HG03039 (cell line): ENCODE measurements at regions not wholly inside any gene's neighbourhood (a gene's known extent, or its start where the extent isn't known, plus 50 kb on each side); places are given as distances from the start of the nearest gene placed in this dataset.

Experiments
- ATAC-seq: cut with Tn5 transposase; IDR thresholded peaks from one replicate; pipeline ENCODE4 v1.9.1; 2021; ENCODE audit warnings: mild to moderate bottlenecking, moderate library complexity; ENCODE audit not compliant: unreplicated experiment

- no peak for ATAC-seq
These were observed 227.5 kb upstream of the STARD13 start for GRCh38 chr13:33512880-33513554.

DNA sequence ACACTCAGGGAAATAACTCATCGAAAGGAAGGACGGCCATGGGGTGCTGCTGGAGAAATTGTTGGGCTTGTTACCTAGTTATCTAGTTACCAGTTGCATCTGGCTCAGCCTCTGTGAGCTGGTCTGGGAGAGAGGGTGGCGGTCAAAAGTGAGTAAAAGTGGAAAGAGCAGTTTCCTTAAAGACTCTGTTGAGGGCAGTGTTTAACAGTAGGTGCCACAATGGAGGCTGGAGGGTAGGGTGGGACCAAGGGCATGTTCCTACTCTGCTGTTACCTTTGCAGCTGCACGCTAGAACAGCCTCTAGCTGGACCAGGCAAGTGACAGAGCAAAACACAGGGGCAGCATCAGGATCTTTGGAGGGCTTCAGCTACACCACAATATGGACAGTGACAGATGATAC lies 228.8 kb upstream of the STARD13 start:
- ATAC-seq, result no peak

DNA sequence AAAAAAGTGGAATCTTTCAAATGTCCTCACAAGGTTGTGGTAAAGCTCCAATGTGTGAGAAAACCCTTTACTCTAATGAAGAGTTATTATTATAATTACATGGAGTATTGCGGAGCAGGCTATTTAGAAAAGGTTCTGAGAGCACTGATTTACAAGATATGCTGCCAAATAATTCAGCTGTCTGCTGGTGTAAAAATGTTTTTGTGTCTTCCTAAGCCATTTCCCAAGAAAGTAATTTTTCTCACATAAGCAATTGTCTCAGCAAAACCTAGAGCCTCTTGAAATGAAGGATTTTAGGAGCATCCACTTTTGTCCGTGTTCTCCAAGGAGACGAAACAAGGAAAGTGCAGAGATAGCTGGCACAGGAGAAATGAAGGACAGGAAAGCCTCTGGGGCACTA lies 229.6 kb upstream of the STARD13 start:
- no peak for ATAC-seq

GRCh38 chr13:33518452-33518851 lies 232.9 kb upstream of the STARD13 start:
- no peak for ATAC-seq

DNA sequence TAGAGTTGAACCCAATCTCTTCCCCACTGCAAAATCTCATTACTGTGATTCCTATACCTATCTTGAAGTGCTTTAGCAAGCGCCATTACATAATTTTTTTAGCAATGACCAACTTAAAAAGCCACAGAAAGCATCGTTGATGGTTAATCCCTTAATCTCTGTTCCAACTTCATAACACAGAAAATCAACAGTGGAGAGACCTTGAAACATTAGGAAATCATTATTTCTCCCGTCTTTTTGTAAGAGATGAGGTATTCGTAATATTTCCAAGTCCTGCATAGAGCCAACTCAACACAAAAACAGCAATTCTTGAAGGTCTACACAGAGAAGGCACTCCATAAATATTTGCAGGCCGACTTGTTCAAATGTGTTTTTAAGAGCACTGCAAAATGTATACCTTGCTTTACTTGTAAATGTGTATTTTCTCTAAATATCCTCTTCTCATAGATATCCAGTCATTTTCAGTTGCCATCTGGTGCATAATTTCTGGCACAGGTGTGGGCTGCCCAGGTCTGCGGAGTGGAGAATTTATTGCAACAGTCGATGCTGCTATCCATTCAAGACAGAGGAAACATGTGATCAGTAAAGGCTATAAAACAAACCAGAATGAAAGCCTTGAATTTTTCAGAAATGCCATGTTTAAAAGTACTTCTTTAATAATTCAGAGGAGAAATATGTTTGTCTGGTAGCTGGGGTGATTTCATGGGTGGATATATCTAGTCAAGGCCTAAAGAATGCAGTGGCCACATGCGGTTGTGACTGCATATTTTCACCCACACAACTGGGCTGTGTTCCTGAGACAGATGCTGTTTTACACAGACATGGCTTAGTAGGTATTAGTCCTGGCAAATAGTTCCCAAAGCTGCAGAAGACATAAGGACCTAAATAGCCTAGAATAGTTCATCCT lies 234.3 kb upstream of the STARD13 start:
- no peak for ATAC-seq

GRCh38 chr13:33520468-33520839 lies 234.9 kb upstream of the STARD13 start:
- ATAC-seq, result no peak

- ATAC-seq, result no peak
These were observed 238.5 kb upstream of the STARD13 start for GRCh38 chr13:33524086-33524485.

GRCh38 chr13:33525763-33526162 lies 240.2 kb upstream of the STARD13 start:
- ATAC-seq, result no peak

- no peak for ATAC-seq
These were observed 241.2 kb upstream of the STARD13 start for GRCh38 chr13:33526718-33527117.

- ATAC-seq, result no peak
These were observed 243.3 kb upstream of the STARD13 start for GRCh38 chr13:33528896-33529295.

- no peak for ATAC-seq
These were observed 245.9 kb upstream of the STARD13 start for GRCh38 chr13:33531484-33531883.

- ATAC-seq, result no peak
These were observed 249.5 kb upstream of the STARD13 start for GRCh38 chr13:33535061-33535460.

DNA sequence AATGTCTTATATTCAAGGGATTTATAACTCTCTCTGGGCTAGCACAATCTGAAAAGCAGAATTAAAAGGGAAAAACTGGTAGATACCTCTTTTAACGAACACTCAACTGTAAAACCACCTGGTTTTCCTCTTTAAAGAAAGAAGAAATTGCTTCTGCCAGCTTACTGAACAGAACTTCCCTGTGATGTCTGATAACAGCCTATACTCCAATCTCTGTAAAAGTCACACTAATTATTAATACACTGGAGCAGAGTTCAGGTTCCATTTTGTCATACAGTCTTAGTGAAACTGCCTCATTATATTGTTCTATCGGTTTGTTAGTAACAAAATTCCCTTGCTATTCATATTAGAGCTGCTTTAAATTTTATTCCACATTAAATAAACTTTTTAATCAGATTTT lies 251.0 kb upstream of the STARD13 start:
- ATAC-seq, result no peak

- ATAC-seq, result no peak
These were observed 251.5 kb upstream of the STARD13 start for GRCh38 chr13:33537026-33537425.

DNA sequence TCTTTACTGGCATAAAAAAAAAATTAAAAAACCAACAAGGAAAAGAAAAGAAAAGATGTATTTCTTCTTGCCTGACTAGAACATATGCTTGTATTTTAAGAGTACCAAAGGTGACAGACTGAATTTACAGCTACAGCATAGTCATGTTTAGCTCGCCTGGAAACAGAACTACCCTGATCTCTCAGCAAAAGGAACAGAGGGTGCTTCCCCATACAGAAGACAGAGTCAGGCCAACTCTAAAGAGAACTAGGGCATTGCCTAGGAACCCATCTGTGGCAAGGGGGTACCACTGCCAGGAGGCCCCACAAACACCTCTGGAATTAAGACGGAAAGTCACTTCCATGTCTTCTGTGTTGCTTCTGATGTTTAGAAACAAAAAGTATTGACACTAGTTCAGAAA lies 252.1 kb upstream of the STARD13 start:
- ATAC-seq, result no peak

DNA sequence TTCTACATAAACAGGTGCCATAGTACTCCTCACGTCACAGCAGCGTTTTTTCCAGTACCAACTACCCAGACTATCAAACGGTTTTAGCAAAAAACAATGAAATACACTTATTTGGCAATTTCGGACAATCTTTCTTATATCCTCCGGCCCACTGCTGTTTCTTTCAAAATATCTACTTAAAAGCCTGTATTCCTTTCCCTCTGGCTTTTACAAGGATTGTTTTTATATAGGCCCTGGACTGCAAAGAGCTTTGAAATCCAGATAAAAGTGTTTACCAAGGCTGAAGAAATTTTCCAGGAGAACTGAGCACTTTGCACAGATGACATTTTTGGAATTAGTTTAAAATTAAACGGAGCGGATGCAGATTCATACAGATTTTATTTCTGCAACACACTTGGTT lies 255.9 kb upstream of the STARD13 start:
- ATAC-seq, result no peak

DNA sequence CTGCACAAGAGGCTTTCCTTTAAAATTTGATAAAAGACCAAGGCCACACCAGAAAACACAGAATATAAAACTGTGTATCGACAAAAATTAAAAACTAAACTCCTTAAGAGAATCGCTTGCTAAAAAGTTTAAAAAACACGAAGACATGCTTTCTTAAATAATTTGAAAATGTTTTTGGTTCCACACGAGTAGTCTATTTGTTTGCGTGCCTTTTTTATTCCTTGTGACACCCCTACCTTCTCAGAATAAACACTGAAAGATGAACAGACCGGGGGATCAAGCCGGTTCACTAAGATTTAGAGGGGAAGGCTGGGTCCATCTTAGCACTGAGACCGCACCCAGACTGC lies 256.4 kb upstream of the STARD13 start:
- no peak for ATAC-seq

- ATAC-seq, result peak; percentile 79
These were observed 256.9 kb upstream of the STARD13 start for GRCh38 chr13:33542309-33543088.

GRCh38 chr13:33543089-33543459 lies 257.5 kb upstream of the STARD13 start:
- ATAC-seq, result no peak

DNA sequence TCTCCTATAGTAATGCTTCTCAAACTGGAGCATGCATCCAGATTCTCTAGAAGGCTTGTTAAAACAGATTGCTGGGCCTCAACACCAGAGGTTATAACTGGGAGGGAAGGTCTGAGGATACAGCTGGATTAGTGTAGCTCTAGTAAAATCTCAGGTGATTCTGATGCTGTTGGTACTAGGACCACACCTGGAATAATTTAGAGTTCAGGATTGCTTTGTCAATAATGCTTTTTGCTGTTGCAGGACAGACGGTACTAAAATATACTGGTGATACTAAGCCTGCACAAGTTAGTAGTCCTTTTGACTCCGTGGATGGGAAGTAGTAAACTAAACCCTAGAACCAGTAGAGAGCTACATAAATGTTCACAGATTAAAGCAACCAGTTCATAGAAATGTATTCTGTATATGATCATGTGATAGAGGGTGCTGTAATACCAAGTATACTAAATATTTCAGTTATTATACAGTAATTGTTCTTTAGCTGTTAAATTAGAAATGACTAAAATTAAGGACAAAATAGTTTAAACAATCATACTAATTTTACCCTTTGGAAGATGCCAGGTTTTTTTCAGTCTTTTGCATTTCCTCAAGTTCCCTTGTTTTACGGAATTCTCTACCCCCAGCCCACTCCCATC lies 258.2 kb upstream of the STARD13 start:
- no peak for ATAC-seq

- no peak for ATAC-seq
These were observed 258.8 kb upstream of the STARD13 start for GRCh38 chr13:33544308-33544707.
